GM12878 (cell line): ENCODE measurements at regions not wholly inside any gene's neighbourhood (a gene's known extent, or its start where the extent isn't known, plus 50 kb on each side); places are given as distances from the start of the nearest gene placed in this dataset.

Experiments
- ATAC-seq: fragments of 200-7000 bp; cut with Tn5 transposase; 3 replicates; pipeline ENCODE4 v1.9.1; 2020; ENCODE audit warnings: mild to moderate bottlenecking, moderate library complexity
- BruUV-seq: library from RNA; stranded (reverse); fragments of 400-500 nt; replicated peaks from 2 replicates; lab custom pipeline; 2021; lab: Mats Ljungman, UMichigan
- CTCF ChIA-PET: fragments of 300-600 bp; sonication (Branson Sonifier 250); formaldehyde crosslinking; extraction: SDS; loops from one replicate; lab custom pipeline; 2021; ENCODE audit warnings: inconsistent platforms; lab: Yijun Ruan, JAX
- POLR2A ChIA-PET: fragments of 350-600 bp; formaldehyde crosslinking; extraction: SDS; loops from one replicate; lab custom pipeline; 2021; ENCODE audit warnings: inconsistent platforms; lab: Charles Lee
- RAD21 ChIA-PET: fragments of 300-600 bp; sonication (Branson Sonifier 250); formaldehyde crosslinking; loops from one replicate; lab custom pipeline; 2023; ENCODE audit warnings: antibody characterized with exemption; ENCODE audit not compliant: unreplicated experiment; lab: Charles Lee
- SMC1A ChIA-PET: fragments of 300-600 bp; sonication (Branson Sonifier 250); formaldehyde crosslinking; loops from one replicate; lab custom pipeline; 2023; ENCODE audit not compliant: unreplicated experiment, uncharacterized antibody; lab: Charles Lee
- DNase-seq: peaks from one replicate; pipeline ENCODE4 v3.0.0-alpha.2; 2011; ENCODE audit warnings: low read depth, low spot score
- FAIRE-seq: peaks from 3 replicates; lab custom pipeline; 2011; peaks lifted over from hg19 to GRCh38; lab: Jason Lieb, UNC
- H2AFZ ChIP-seq: 2 replicates; pipeline ENCODE4 v1.6.0; 2011; ENCODE audit warnings: low read depth, low read length, control low read depth; ENCODE audit not compliant: control insufficient read depth
- H3K27ac ChIP-seq: 2 replicates; pipeline ENCODE4 v1.5.1; 2011; ENCODE audit warnings: control low read depth; ENCODE audit not compliant: control insufficient read depth, insufficient read depth
- H3K27me3 ChIP-seq, 2 experiments: replicated peaks in 1 of 2; 2 replicates each; pipeline versions ENCODE4 v1.6.0 to v1.6.1; 2011; ENCODE audit warnings: low read length in 1 of 2; ENCODE audit not compliant: control insufficient read depth in 2 of 2, insufficient read depth in 2 of 2
- H3K36me3 ChIP-seq, 2 experiments: 2 replicates each; pipeline ENCODE4 v1.5.1; 2011; ENCODE audit warnings: low read length in 1 of 2; ENCODE audit not compliant: control insufficient read depth in 2 of 2, insufficient read depth in 2 of 2
- H3K4me1 ChIP-seq: 2 replicates; pipeline ENCODE4 v1.6.1; 2011; ENCODE audit warnings: mild to moderate bottlenecking, low read length, moderate library complexity, mixed read lengths; ENCODE audit not compliant: control insufficient read depth, insufficient read depth
- H3K4me2 ChIP-seq: 2 replicates; pipeline ENCODE4 v1.6.0; 2011; ENCODE audit warnings: control low read depth; ENCODE audit not compliant: control insufficient read depth, insufficient read depth
- H3K4me3 ChIP-seq: fragments of 200-600 bp; sonication (generic); 2 replicates; pipeline ENCODE4 v1.5.1; 2016
- H3K79me2 ChIP-seq: 2 replicates; pipeline ENCODE4 v1.6.0; 2011; ENCODE audit warnings: low read length; ENCODE audit not compliant: control insufficient read depth, insufficient read depth
- H3K9ac ChIP-seq: 2 replicates; pipeline ENCODE4 v1.8.0; 2011; ENCODE audit warnings: low read length, control low read depth, mixed read lengths; ENCODE audit not compliant: control insufficient read depth, insufficient read depth
- H3K9me3 ChIP-seq: replicated peaks from 3 replicates; pipeline ENCODE4 v1.5.1; 2011; ENCODE audit warnings: mild to moderate bottlenecking, low read length; ENCODE audit not compliant: control insufficient read depth, insufficient read depth
- H4K20me1 ChIP-seq: 2 replicates; pipeline ENCODE4 v1.6.0; 2011; ENCODE audit not compliant: control insufficient read depth, insufficient read depth
- CBX3 ChIP-seq: fragments of 200-600 bp; sonication (generic); IDR thresholded peaks from 2 replicates; pipeline ENCODE4 v1.6.1; 2016; ENCODE audit warnings: low read depth, borderline replicate concordance
- ETV6 ChIP-seq, 2 experiments: fragments of 450-650 bp in 1 of 2; IDR thresholded peaks in 1 of 2; conservative IDR thresholded peaks in 1 of 2; 2 replicates each; pipeline ENCODE4 v1.6.1; 2014; ENCODE audit warnings: antibody characterized with exemption in 1 of 2, borderline replicate concordance in 1 of 2, low read depth in 1 of 2, mild to moderate bottlenecking in 1 of 2, moderate library complexity in 1 of 2
- EZH2 ChIP-seq: IDR thresholded peaks from 2 replicates; pipeline ENCODE4 v1.6.1; 2012; ENCODE audit warnings: low read depth, mild to moderate bottlenecking, control low read depth, inconsistent platforms, low read length, borderline replicate concordance; ENCODE audit not compliant: control insufficient read depth
- FOXM1 ChIP-seq: IDR thresholded peaks from 2 replicates; pipeline ENCODE4 v1.6.1; 2012; ENCODE audit warnings: low read depth, mild to moderate bottlenecking, inconsistent platforms, low read length, moderate library complexity
- IKZF1 ChIP-seq: fragments of 450-650 bp; conservative IDR thresholded peaks from 2 replicates; pipeline ENCODE4 v1.6.1; 2017; ENCODE audit warnings: antibody characterized with exemption, mild to moderate bottlenecking
- IKZF2 ChIP-seq, 2 experiments: fragments of 450-650 bp; IDR thresholded peaks; 2 replicates each; pipeline ENCODE4 v1.6.1; 2017; ENCODE audit warnings: mild to moderate bottlenecking in 2 of 2, moderate library complexity in 2 of 2
- JUND ChIP-seq: IDR thresholded peaks from 2 replicates; pipeline ENCODE4 v1.6.1; 2012; ENCODE audit warnings: low read depth, mild to moderate bottlenecking, low read length, improper control_type of control experiment, moderate library complexity
- KDM1A ChIP-seq: fragments of 200-600 bp; sonication (generic); IDR thresholded peaks from 2 replicates; pipeline ENCODE4 v1.6.1; 2016; ENCODE audit warnings: borderline replicate concordance
- MYB ChIP-seq: fragments of 150-350 bp; IDR thresholded peaks from 2 replicates; pipeline ENCODE4 v1.6.1; 2014; ENCODE audit warnings: mild to moderate bottlenecking, low read depth, low read length, borderline replicate concordance
- NRF1 ChIP-seq: conservative IDR thresholded peaks from 2 replicates; pipeline ENCODE4 v1.6.1; 2011; ENCODE audit warnings: mild to moderate bottlenecking, low read depth, low read length, improper control_type of control experiment
- PAX8 ChIP-seq: fragments of 450-650 bp; IDR thresholded peaks from 2 replicates; pipeline ENCODE4 v1.6.1; 2017; ENCODE audit warnings: mild to moderate bottlenecking, moderate library complexity
- SMAD5 ChIP-seq: IDR thresholded peaks from 2 replicates; pipeline ENCODE4 v1.6.1; 2016; ENCODE audit warnings: antibody characterized with exemption, low read depth
- SUZ12 ChIP-seq: fragments of 200-600 bp; sonication (generic); IDR thresholded peaks from one replicate; pipeline ENCODE4 v1.6.1; 2018; ENCODE audit warnings: antibody characterized with exemption, mild to moderate bottlenecking; ENCODE audit not compliant: unreplicated experiment
- WRNIP1 ChIP-seq: IDR thresholded peaks from 2 replicates; pipeline ENCODE4 v1.6.1; 2011; ENCODE audit warnings: low read depth, low read length, improper control_type of control experiment, borderline replicate concordance
- ZBED1 ChIP-seq: IDR thresholded peaks from 2 replicates; pipeline ENCODE4 v1.6.1; 2016; ENCODE audit warnings: borderline replicate concordance
- ZNF622 ChIP-seq: fragments of 450-650 bp; IDR thresholded peaks from 2 replicates; pipeline ENCODE4 v1.6.1; 2017; ENCODE audit warnings: mild to moderate bottlenecking, inconsistent platforms
- WGBS: methylation state at CpG from one replicate; pipeline ENCODE4 v1.1.6; 2016; ENCODE audit warnings: low lambda C conversion rate; ENCODE audit not compliant: insufficient replicate concordance, insufficient coverage; ENCODE audit errors: missing lambda C conversion rate; 5-methylcytosine and 5-hydroxymethylcytosine counted together
- in situ Hi-C: fragments of 300-500 bp; cut with MboI; formaldehyde crosslinking; loops from 9 replicates; pipeline ENCODE4 v1.14.3; 2018; ENCODE audit warnings: mixed read lengths
- intact Hi-C: fragments of 100-400 bp; cut with micrococcal nuclease; formaldehyde crosslinking; loops from one replicate; pipeline ENCODE4 v1.14.2; 2022; ENCODE audit not compliant: unreplicated experiment
- TF ChIP-seq, protein P1 (sequence below): fragments of 450-650 bp; IDR thresholded peaks from 2 replicates; pipeline ENCODE4 v1.6.1; 2017; ENCODE audit warnings: mild to moderate bottlenecking

DNA sequence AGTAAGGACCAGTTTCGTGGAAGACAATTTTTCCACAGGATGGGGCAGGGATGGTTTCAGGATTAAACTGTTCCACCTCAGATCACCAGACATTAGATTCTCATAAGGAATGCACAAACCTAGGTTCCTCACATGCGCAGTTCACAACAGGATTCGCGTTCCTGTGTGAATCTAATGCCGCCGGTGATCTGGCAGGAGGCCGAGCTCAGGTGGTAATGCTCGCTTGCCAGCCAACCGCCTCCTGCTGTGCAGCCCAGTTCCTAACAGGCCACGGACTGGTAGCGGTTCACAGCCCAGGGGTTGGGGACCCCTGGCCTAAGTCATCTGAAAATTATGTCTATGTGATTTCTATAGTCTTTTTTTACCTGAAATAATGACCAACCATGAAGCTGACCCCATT lies 217.5 kb downstream of the TMEM200A start:
- RAD21 ChIA-PET = no interaction called here
- H3K27me3 ChIP-seq = no peaks in the 10 kb centered on the region
- SMC1A ChIA-PET = interaction anchor here (2.0 kb wide), 1 partner anchor 28 kb away, joined by 7 read pairs; no protein-coding TSS in a partner anchor
- no peaks in the 10 kb centered on the region for H3K36me3 ChIP-seq
- ATAC-seq (no peak), DNase-seq (no peak), FAIRE-seq (no peak)
- TF ChIP-seq, protein P1, sequence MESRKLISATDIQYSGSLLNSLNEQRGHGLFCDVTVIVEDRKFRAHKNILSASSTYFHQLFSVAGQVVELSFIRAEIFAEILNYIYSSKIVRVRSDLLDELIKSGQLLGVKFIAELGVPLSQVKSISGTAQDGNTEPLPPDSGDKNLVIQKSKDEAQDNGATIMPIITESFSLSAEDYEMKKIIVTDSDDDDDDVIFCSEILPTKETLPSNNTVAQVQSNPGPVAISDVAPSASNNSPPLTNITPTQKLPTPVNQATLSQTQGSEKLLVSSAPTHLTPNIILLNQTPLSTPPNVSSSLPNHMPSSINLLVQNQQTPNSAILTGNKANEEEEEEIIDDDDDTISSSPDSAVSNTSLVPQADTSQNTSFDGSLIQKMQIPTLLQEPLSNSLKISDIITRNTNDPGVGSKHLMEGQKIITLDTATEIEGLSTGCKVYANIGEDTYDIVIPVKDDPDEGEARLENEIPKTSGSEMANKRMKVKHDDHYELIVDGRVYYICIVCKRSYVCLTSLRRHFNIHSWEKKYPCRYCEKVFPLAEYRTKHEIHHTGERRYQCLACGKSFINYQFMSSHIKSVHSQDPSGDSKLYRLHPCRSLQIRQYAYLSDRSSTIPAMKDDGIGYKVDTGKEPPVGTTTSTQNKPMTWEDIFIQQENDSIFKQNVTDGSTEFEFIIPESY = no peak
- TF ChIP-seq KDM1A (no peak), MYB (no peak), IKZF1 (no peak), SUZ12 (no peak), IKZF2 (IDR thresholded peaks at IDR 0.05) (no peak), SMAD5 (no peak), ETV6 (conservative IDR thresholded peaks at IDR 0.05 in 1 of 2, IDR thresholded peaks at IDR 0.05 in 1 of 2; ENCODE audit: borderline replicate concordance in 1 of 2, low read depth in 1 of 2) (no peak), EZH2 (no peak), PAX8 (no peak), ZBED1 (no peak), ZNF622 (no peak), CBX3 (no peak), WRNIP1 (no peak), NRF1 (no peak), JUND (no peak), FOXM1 (no peak)
- H3K4me3 ChIP-seq = no peak overlapping the region
- no TSS peak for BruUV-seq
- H2AFZ ChIP-seq = no peak overlapping the region
- CTCF ChIA-PET = interaction anchor here (1.2 kb wide), 1 partner anchor 26 kb away, joined by 3 read pairs; no protein-coding TSS in a partner anchor
- H3K9ac ChIP-seq = no peak overlapping the region
- WGBS = 77% methylated on average over 11 of the region's 11 CpGs
- no peaks in the 10 kb centered on the region for H3K9me3 ChIP-seq
- no peaks in the 10 kb centered on the region for H3K79me2 ChIP-seq
- no peaks in the 10 kb centered on the region for H3K4me1 ChIP-seq
- in situ Hi-C loops = no loop called here
- POLR2A ChIA-PET = no interaction called here
- H3K4me2 ChIP-seq = no peak overlapping the region
- no peaks in the 10 kb centered on the region for H4K20me1 ChIP-seq
- intact Hi-C loops = no loop called here
- no peak overlapping the region for H3K27ac ChIP-seq
